ENCODE measurements at regions not wholly inside any gene's neighbourhood (a gene's known extent, or its start where the extent isn't known, plus 50 kb on each side); places are given as distances from the start of the nearest gene placed in this dataset.

DNA sequence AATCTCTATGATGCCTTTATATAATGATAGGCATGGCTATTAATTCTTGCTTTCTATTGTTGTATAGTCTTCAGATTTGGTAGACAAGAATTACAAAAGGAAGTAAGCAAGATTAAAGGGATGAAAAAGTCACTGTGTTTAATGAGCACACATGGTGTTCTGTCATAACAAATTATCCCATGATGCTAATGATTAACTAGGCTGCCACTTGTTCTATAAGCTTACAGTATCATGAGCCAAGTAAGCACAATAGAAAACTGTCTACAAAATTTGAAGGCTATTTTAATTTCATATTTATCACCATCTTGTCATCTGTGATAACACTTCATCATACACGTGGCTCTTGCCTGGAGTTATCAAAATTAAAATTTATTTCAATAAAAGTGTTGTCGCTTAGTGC, 466.7 kb downstream of the GASK1B start:
- TF ChIP-seq, protein P1, sequence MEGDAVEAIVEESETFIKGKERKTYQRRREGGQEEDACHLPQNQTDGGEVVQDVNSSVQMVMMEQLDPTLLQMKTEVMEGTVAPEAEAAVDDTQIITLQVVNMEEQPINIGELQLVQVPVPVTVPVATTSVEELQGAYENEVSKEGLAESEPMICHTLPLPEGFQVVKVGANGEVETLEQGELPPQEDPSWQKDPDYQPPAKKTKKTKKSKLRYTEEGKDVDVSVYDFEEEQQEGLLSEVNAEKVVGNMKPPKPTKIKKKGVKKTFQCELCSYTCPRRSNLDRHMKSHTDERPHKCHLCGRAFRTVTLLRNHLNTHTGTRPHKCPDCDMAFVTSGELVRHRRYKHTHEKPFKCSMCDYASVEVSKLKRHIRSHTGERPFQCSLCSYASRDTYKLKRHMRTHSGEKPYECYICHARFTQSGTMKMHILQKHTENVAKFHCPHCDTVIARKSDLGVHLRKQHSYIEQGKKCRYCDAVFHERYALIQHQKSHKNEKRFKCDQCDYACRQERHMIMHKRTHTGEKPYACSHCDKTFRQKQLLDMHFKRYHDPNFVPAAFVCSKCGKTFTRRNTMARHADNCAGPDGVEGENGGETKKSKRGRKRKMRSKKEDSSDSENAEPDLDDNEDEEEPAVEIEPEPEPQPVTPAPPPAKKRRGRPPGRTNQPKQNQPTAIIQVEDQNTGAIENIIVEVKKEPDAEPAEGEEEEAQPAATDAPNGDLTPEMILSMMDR (IDR thresholded peaks at IDR 0.05), result no peak
- TF ChIP-seq EP300 (IDR thresholded peaks at IDR 0.05), result no peak
- TF ChIP-seq POLR2A (IDR thresholded peaks at IDR 0.05), result no peak

Data from upper lobe of left lung (tissue), 4 donors.